ENCODE measurements at regions not wholly inside any gene's neighbourhood (a gene's known extent, or its start where the extent isn't known, plus 50 kb on each side); places are given as distances from the start of the nearest gene placed in this dataset.

GRCh38 chr5:29614206-29614605, 1579.3 kb upstream of the CDH6 start:
- Histone ChIP-seq H3K9me3 (no peaks in the 10 kb centered on the region), H4K20me1 (no peaks in the 10 kb centered on the region), H3K36me3 (no peaks in the 10 kb centered on the region), H3K4me1 (no peaks in the 10 kb centered on the region), H3K27ac (no peak overlapping the region), H3K9ac (no peak overlapping the region), H3K4me2 (no peak overlapping the region), H3K27me3 (no peaks in the 10 kb centered on the region), H3K4me3 (no peak overlapping the region)
- TF ChIP-seq Cebpa-rat (IDR thresholded peaks at IDR 0.05) = no peak

- H3K9me3 ChIP-seq = no peaks in the 10 kb centered on the region
- no peak for TF ChIP-seq Cebpa-rat (IDR thresholded peaks at IDR 0.05)
- H3K4me1 ChIP-seq = no peaks in the 10 kb centered on the region
- no peak overlapping the region for H3K4me3 ChIP-seq
- H3K9ac ChIP-seq = no peak overlapping the region
- H3K4me2 ChIP-seq = no peak overlapping the region
- no peaks in the 10 kb centered on the region for H3K27me3 ChIP-seq
- H3K27ac ChIP-seq = no peak overlapping the region
- H4K20me1 ChIP-seq = no peaks in the 10 kb centered on the region
- no peaks in the 10 kb centered on the region for H3K36me3 ChIP-seq
Observed at GRCh38 chr5:29588236-29588635, 1605.2 kb upstream of the CDH6 start.

- no peak for TF ChIP-seq Cebpa-rat (IDR thresholded peaks at IDR 0.05)
- H3K9ac ChIP-seq = no peak overlapping the region
- no peak overlapping the region for H3K4me2 ChIP-seq
- no peaks in the 10 kb centered on the region for H4K20me1 ChIP-seq
- H3K27ac ChIP-seq = no peak overlapping the region
- no peaks in the 10 kb centered on the region for H3K9me3 ChIP-seq
- H3K4me1 ChIP-seq = no peaks in the 10 kb centered on the region
- H3K4me3 ChIP-seq = no peak overlapping the region
- no peaks in the 10 kb centered on the region for H3K27me3 ChIP-seq
- no peaks in the 10 kb centered on the region for H3K36me3 ChIP-seq
Observed at GRCh38 chr5:29587832-29588231, 1605.7 kb upstream of the CDH6 start.

- no peak overlapping the region for H3K4me2 ChIP-seq
- no peaks in the 10 kb centered on the region for H3K4me1 ChIP-seq
- no peaks in the 10 kb centered on the region for H3K27me3 ChIP-seq
- H3K27ac ChIP-seq = no peak overlapping the region
- H3K9me3 ChIP-seq = no peaks in the 10 kb centered on the region
- H3K9ac ChIP-seq = no peak overlapping the region
- TF ChIP-seq Cebpa-rat (IDR thresholded peaks at IDR 0.05) = no peak
- no peak overlapping the region for H3K4me3 ChIP-seq
- H4K20me1 ChIP-seq = no peaks in the 10 kb centered on the region
- no peaks in the 10 kb centered on the region for H3K36me3 ChIP-seq
Observed at GRCh38 chr5:29568028-29568427, 1625.5 kb upstream of the CDH6 start.

- Histone ChIP-seq H3K4me2 (no peak overlapping the region), H4K20me1 (no peaks in the 10 kb centered on the region), H3K9ac (no peak overlapping the region), H3K27ac (no peak overlapping the region), H3K36me3 (no peaks in the 10 kb centered on the region), H3K27me3 (no peaks in the 10 kb centered on the region), H3K4me3 (no peak overlapping the region), H3K9me3 (no peaks in the 10 kb centered on the region), H3K4me1 (no peaks in the 10 kb centered on the region)
- no peak for TF ChIP-seq Cebpa-rat (IDR thresholded peaks at IDR 0.05)
Observed at GRCh38 chr5:29561564-29561963, 1631.9 kb upstream of the CDH6 start.

- TF ChIP-seq Cebpa-rat (IDR thresholded peaks at IDR 0.05) = no peak
- Histone ChIP-seq H3K27me3 (no peaks in the 10 kb centered on the region), H3K9me3 (no peaks in the 10 kb centered on the region), H3K4me2 (no peak overlapping the region), H3K27ac (no peak overlapping the region), H3K9ac (no peak overlapping the region), H3K36me3 (no peaks in the 10 kb centered on the region), H3K4me3 (no peak overlapping the region), H4K20me1 (no peaks in the 10 kb centered on the region), H3K4me1 (no peaks in the 10 kb centered on the region)
Observed at GRCh38 chr5:29550523-29550922, 1643.0 kb upstream of the CDH6 start.

- Histone ChIP-seq H3K4me2 (no peak overlapping the region), H3K27me3 (no peaks in the 10 kb centered on the region)
Observed at GRCh38 chr5:29548262-29548661, 1645.2 kb upstream of the CDH6 start.

GRCh38 chr5:29547236-29547865, 1646.1 kb upstream of the CDH6 start:
- Histone ChIP-seq H3K9ac (no peak overlapping the region), H3K36me3 (no peaks in the 10 kb centered on the region), H4K20me1 (no peaks in the 10 kb centered on the region), H3K27me3 (no peaks in the 10 kb centered on the region), H3K4me2 (no peak overlapping the region), H3K4me3 (no peak overlapping the region), H3K27ac (no peak overlapping the region), H3K9me3 (no peaks in the 10 kb centered on the region), H3K4me1 (no peaks in the 10 kb centered on the region)
- TF ChIP-seq Cebpa-rat (IDR thresholded peaks at IDR 0.05) = no peak

More at GRCh38 chr5:29548262-29548661, 1645.2 kb upstream of the CDH6 start:
- no peaks in the 10 kb centered on the region for H3K4me1 ChIP-seq
- TF ChIP-seq Cebpa-rat (IDR thresholded peaks at IDR 0.05) = no peak
- H3K36me3 ChIP-seq = no peaks in the 10 kb centered on the region
- no peak overlapping the region for H3K9ac ChIP-seq
- no peak overlapping the region for H3K4me3 ChIP-seq
- H3K27ac ChIP-seq = no peak overlapping the region
- no peaks in the 10 kb centered on the region for H3K9me3 ChIP-seq
- H4K20me1 ChIP-seq = no peaks in the 10 kb centered on the region

GRCh38 chr5:29543501-29543900, 1650.0 kb upstream of the CDH6 start:
- Histone ChIP-seq H3K36me3 (no peaks in the 10 kb centered on the region), H3K4me2 (no peak overlapping the region), H3K9me3 (no peaks in the 10 kb centered on the region), H3K9ac (no peak overlapping the region), H3K4me1 (no peaks in the 10 kb centered on the region), H3K4me3 (no peak overlapping the region), H4K20me1 (no peaks in the 10 kb centered on the region), H3K27me3 (no peaks in the 10 kb centered on the region), H3K27ac (no peak overlapping the region)
- TF ChIP-seq Cebpa-rat (IDR thresholded peaks at IDR 0.05) = no peak

- Histone ChIP-seq H3K4me2 (no peak overlapping the region), H3K9me3 (no peaks in the 10 kb centered on the region), H3K9ac (no peak overlapping the region), H3K27ac (no peak overlapping the region), H3K36me3 (no peaks in the 10 kb centered on the region), H4K20me1 (no peaks in the 10 kb centered on the region), H3K4me1 (no peaks in the 10 kb centered on the region), H3K4me3 (no peak overlapping the region), H3K27me3 (no peaks in the 10 kb centered on the region)
- no peak for TF ChIP-seq Cebpa-rat (IDR thresholded peaks at IDR 0.05)
Observed at GRCh38 chr5:29524227-29524626, 1669.3 kb upstream of the CDH6 start.

GRCh38 chr5:29518176-29518575, 1675.3 kb upstream of the CDH6 start:
- no peak overlapping the region for H3K9ac ChIP-seq
- no peaks in the 10 kb centered on the region for H3K27me3 ChIP-seq
- TF ChIP-seq Cebpa-rat (IDR thresholded peaks at IDR 0.05) = no peak
- no peaks in the 10 kb centered on the region for H3K9me3 ChIP-seq
- H4K20me1 ChIP-seq = no peaks in the 10 kb centered on the region
- no peaks in the 10 kb centered on the region for H3K4me1 ChIP-seq
- no peak overlapping the region for H3K27ac ChIP-seq
- H3K4me2 ChIP-seq = no peak overlapping the region
- no peak overlapping the region for H3K4me3 ChIP-seq
- no peaks in the 10 kb centered on the region for H3K36me3 ChIP-seq

All from BLaER1 (cell line).